Activated naive CD4-positive, alpha-beta T cell treated with anti-CD3 and anti-CD28 coated beads, Interleukin-2, amount 50 U/mL, for 16 hours (primary cell): ENCODE measurements at regions not wholly inside any gene's neighbourhood (a gene's known extent, or its start where the extent isn't known, plus 50 kb on each side); places are given as distances from the start of the nearest gene placed in this dataset.
"Not testable (repeated sequence)": the region's sequence is repeated elsewhere in the genome, so short reads cannot be mapped to it uniquely, and the experiment has no call there.

Source experiments
- DNase-seq: peaks from one replicate; pipeline ENCODE4 v3.0.0-alpha.2; 2020

DNA sequence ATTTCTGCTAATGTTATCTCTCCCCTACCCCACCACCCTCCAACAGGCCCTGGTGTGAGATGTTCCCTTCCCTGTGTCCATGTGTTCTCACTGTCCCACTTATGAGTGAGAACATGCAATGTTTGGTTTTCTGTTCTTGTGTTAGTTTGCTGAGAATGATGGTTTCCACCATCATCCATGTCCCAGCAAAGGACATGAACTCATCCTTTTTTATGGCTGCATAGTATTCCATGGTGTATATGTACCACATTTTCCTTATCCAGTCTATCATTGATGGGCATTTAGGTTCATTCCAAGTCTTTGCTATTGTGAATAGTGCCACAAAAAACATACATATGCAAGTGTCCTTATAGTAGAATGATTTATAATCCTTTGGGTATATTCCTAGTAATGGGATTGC lies 104.5 kb downstream of the ZNF33B start:
- DNase-seq: not testable (repeated sequence)

DNA sequence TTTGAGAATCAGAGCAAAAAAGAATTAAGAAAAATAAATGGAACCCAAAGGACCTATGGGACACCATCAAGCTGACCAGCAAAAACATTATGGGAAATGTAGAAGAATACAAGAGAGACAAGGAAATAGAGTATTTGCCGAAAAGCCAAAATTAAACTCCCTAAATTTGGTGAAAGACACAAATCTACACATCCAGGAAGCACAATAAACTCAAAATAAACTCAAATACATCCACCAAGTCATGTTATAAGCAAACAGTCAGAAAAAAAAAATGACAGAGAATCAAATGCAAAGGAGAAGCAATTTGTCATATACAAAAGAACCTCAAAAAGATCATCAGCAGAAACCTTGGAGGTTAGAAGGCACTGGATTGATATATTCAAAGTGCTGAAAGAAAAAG lies 105.4 kb downstream of the ZNF33B start:
- DNase-seq: no peak

DNA sequence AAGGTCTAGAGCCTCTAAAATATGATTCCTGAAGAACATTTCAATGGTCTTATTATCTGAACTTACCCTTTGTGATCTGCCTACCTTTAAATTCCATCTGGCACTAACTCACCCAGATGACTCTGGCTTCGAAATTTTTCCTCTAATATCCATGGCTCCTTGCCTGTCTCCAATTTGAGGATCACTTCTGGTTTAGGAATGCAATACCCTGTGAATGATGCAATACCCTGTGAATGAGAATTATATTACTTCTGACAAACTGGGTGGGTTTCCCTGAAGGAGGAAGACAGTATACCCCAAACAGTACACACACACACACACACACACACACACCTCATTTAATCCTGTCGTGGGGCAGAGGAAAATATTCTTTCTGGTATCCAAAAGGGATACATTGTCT lies 115.3 kb downstream of the ZNF33B start:
- no peak for DNase-seq

DNA sequence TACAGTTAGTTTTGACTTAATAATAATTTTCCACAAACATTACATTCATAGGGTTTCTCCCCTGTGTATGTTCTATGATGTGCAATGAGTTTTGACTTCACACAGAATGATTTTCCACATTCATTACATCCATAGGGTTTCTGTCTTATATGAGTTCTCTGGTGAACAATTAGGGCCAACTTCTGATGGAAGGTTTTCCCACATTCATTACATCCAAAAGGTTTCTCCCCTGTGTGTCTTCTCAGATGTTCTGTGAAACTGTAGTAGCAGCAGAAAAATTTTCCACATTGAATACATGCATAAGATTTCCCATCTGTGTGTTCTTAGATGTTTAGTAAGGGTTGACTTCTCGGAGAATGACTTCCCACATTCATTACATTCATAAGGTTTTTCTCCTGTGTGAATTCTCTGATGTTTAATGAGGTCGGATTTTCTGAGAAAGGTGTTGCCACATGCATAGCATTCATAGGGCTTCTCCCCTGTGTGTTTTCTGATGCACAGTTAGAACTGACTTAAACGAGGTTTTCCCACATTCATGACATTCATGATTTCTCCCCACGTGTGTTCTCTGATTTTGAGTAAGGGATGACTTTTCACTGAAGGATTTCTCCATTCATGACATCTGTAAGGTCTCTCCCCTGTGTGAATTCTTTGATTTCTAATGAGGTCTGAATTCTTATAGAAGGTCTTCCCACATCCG lies 118.5 kb downstream of the ZNF33B start:
- no peak for DNase-seq

DNA sequence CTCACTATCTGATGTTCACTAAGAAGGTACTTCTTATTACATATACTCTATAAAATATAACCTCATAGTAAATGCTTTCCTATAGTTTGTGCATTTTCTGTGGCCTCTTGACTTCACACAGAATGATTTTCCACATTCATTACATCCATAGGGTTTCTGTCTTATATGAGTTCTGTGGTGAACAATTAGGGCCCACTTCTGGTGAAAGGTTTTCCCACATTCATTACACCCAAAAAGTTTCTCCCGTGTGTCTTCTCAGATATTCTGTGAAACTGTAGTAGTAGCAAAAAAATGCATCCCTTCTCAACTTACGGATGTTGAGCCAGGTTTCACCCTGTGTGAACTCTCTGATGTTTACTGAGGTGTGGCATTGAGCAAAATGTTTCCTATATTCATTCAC lies 119.3 kb downstream of the ZNF33B start:
- no peak for DNase-seq

DNA sequence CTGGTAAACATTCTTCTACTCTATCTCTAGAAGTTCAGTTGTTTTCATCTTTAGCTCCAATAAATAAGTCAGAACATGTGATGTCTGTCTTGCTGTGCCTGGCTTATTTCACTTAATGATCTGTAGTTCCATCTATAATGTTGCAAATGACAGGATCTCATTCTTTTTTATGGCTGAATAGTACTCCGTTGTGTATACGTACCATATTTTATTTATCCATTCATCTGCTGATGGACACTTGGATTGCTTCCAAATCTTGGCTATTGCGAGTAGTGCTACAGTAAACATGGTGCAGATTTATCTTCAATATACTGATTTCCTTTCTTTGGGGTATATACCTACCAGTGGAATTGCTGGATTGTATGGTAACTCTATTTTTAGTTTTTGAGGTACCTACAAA lies 124.4 kb downstream of the ZNF33B start:
- DNase-seq: no peak

DNA sequence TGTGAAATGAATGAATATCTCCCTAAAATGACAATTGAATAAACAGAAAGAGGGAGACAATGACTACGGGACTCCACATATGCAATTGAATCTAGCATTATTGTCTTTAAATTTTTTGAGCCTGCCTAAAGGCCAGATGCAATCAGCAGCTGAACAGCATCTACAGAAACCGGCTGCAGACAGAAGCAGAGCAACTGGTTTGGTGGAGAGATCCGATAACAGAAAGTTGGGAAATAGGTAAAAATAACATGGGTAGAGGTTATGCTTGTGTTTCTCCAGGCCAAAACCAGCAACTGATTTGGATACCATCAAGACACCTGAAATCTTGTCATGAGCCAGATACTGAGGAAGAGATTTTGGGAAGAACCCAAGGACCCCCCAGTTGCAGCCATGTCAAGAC lies 146.6 kb downstream of the ZNF33B start:
- DNase-seq: no peak

DNA sequence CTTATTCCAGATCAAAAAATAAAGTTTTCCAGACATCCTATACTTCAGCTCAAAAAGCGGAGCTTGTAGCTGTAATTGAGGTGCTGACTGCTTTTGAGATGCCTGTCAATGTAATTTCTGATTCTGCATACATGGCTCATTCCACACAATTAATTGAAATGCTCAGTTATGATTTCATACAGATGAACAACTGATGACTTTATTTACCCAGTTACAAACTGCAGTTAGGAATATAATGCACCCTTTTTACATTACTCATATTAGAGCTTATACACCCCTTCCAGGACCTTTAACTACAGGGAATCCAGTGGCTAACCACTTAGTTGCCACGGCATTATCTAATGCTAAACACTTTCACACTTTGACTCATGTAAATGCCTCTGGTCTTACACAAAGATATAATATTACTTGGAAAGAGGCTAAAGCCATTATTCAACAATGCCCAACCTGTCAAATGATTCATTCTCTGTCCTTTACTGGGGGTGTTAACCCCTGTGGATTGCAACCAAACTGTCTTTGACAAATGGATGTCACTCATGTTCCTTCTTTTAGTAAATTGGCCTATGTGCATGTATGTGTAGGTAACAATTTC lies 147.3 kb downstream of the ZNF33B start:
- no peak for DNase-seq

DNA sequence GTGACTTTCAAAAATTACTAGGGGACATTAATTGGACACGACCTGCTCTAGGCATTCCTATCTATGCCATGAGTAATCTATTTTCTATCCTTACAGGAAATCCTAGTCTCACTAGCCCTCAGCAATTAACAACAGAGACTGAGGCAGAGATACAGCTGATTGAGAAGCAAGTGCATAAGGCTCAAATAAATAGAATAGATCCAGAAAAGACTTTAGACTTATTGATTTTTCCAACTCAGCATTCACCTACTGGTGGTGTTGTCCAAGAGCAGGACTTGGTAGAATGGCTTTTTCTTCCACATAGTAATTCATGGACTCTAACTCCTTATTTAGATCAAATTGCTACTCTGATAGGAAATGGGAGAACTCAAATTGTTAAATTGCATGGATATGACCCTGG lies 148.0 kb downstream of the ZNF33B start:
- DNase-seq: no peak

DNA sequence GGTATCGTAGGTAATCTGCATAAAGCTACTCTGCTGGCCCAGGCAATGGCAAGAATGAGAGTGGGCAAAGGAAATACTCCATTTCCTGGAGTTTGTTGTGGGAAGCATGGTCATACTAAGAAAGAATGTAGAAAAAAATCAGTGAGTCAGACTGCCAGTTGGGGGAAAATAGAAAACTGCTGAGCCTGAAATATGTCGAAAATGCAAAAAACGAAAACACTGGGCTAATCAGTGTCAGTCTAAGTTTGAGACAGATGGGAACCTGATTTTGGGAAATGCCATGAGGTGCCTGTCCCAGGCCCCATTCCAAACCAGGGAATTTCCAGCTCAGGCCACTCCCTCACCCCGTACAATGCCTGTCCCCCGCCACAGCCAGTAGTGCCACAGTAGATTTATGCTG lies 150.0 kb downstream of the ZNF33B start:
- no peak for DNase-seq

DNA sequence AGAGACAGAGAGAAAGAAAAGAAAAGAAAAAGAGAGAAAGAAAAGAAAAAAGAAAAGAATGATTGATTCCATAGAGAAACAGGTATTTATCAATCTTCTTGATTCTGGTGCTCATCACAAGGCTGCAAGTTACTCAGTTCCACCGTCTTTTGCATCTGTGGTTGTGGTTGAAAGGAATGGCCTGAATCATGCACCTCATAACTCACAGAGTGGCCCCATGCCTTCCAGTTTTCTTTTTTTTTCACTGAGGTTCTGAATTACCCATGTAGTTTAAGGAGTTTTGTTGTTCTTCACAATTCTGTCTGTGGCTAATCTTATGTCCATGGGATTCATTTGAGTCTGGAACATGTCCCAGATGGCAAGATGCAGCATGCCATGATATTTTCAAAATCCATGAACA lies 156.0 kb downstream of the ZNF33B start:
- no peak for DNase-seq

DNA sequence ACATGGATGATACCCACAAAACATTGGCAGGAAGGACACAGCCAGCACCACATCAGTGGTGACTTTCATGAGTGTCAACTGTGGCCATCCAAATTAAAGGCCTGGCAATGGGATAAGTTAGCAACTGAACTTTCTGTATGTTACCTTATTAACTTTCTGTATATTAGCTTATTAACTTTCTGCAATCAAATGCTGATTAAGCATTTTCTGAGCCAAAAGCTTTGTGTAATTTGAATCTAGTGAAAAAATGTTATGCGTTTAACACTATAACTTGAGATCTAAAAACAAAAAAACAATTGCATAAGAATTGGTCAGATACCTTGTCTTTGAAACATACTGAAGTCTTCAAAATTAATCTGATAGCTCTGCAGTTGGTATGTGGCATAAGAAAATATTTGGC lies 159.3 kb downstream of the ZNF33B start:
- DNase-seq: no peak

DNA sequence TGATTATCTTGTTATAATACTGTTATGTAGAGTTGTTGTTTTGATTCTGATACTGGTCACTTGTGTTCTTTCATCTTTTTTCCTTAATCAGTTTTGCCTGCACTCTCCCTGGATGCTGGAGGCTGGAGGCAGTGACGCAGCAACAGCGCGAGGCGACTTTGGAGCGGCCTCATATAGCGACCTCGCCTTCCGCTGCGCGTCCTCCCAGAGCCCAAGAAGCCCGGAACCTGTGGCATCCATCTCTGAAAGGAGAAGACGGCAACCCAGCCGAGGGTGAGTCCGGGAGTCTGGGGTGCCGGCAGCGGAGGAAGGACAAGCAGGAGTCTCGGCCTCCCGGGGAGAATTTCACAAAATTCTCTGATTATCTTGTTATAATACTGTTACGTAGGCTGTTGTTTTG lies 161.2 kb downstream of the ZNF33B start:
- DNase-seq: no peak

DNA sequence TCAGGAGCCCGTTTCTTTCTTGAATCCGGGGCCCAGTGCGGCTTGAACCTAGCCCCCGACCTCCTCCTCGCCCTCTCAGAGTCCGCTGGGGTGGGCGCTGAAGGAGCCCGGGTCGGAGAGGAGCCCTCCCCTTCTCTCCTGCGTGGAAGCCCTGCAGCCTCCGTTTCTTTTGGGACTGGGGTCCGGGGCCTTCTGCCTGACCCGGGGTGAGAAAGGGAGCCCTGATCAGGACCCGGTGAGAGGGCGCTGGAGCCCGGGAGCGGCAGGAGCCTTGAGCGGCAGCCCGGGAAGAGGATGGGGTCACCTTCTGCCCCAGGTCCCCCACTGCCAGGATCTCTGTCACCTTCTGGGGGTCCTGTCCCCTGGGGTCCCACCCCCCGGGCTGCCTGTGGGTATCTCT lies 162.3 kb downstream of the ZNF33B start:
- DNase-seq: no peak

DNA sequence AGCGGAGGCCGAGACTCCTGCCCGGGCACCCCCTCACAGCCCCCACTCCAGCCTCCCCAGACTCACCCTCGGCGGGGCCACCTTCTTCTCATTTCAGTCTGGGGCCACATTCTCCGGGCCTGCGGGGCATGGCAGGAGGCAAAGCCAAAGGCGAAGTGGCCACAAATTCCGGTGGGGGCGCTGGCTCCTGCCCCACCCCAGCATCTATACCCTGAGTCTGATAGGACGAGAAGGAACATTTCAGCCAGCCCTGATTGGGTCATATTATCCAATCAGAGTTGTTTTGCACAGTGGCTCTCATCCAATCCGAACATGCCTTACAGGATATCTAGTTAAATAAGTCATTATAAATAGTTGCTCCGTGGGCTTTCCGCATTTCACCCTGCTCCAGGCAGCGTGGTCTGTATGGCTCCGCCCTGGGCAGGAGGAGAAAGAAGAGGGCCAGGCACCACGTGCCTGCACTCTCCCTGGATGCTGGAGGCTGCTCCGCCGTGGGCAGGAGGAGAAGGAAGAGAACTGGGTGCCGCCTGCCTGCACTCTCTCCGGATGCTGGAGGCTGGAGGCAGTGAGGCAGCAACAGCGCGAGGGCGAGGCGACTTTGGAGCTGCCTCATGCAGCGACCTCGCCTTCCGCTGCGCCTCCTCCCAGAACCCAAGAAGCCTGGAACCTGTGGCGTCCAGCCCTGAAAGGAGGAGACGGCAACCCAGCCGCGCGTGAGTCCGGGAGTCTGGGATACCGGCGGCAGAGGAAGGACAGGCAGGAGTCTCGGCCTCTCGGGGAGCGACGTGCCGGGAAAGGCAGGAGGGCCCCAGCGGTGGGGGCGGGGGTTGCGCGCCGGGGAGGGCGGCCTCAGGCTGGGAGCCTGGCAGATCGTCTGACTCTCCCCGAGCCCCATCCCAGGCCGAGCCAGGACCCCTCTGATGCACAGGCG lies 162.9 kb downstream of the ZNF33B start:
- DNase-seq: no peak

DNA sequence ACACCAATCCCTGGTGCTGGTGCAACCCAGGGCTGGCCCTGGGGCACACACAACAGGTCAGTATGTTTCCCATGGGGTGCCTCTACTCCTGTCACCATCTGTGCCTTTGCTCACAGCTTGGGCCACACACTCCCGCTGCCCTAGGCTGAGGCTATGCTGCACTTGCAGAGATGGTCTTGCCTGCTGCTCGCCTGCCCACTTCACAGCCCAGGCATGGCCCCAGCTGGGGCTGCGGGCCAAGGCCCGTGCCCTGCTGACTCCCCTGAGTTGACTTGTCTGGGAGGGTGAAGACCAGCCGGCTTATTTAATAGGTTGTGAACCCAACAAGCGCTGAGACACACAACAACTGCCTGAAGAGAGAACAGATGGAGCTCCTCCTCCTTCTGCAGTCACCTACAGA lies 184.1 kb downstream of the ZNF33B start:
- no peak for DNase-seq

DNA sequence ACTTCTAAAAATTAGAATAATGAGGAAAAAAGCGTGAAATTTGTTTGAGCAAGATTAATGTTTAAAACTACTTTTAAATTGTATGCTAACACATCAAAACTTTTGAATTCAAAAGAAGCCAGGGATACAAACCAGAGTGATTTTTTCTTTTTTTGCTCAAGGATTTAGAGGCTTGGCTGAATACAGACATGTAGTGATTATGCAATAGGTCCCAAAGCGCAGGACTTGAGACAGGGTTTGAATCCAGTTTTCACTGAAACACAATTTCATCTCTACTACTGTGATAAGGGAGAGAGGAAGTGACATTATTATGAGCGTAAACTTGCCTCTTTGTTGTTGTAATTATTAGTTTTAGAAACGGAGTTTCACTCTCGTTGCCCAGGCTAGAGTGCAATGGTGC lies 207.3 kb downstream of the ZNF33B start:
- DNase-seq: no peak

DNA sequence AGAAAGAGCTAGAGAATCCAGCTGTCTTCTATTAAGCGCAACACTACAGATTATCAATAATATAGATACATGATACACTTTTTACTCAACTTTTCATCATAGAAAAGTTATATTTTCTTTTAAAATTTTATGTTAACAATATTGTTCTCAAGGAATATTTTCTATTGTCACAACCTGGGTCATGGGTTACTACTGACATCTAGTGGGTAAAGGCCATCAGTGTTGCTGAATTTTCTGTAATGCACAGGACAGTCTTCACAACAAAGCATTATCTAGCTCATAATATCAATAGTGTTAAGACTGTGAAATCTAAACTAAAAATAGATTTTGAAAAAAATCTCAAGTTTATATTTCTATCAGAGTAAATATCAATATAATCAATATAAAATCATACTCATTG lies 209.8 kb downstream of the ZNF33B start:
- no peak for DNase-seq

DNA sequence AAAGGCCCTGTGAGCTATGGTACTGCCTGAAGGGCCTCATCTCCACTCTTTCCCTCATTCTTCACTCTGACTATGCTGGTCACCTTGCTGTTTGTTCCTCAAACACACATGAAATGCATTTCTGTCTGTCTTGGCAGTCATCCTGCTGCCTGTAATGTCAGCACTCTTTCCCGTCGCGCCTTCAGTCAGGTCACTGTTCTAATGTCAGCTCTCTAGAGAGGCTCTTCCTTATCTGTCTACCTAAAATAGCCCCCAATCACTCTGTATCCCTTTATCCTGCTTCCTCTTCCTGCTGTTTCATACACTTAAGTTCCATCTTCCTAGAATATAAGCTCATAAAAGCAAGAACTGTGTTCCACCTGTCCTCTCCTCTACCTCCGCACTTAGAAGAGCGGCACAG lies 215.5 kb downstream of the ZNF33B start:
- no peak for DNase-seq

DNA sequence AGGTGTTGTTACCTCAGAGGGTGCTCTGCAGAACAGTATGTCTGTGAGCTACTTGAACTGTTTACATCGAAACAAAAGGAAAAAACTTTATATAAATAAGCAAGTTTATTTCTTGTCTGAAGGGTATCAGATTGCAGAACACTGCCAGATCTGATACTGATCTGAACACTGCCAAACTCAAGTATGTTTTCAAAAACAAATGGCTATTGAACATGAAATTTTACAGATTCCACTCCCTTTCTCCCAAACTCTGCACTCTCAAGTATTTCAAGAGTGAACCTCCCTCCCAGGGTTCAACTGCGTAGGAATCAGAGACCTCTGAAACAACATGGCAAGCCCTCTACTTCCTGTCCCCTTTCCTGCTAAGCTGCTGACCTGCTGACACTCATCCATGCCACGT lies 216.6 kb downstream of the ZNF33B start:
- no peak for DNase-seq

DNA sequence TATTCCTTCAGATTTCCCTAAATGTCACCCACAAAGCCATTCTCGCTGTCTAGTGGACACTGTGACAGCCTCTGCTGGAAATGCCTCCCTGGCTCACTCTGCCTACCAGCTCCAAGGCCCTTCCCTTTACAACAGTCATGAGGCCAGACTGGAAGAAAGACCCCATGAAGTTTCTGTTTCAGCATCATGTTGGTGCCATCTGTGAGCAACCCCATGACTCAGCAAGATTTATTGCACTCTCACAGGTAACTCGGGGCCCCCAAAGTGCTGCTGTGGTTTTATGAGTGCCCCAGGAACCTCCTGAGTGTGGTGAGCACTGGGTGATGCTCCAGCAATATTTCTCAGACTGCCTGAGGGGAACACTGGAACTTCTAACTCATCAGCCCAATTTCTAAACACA lies 218.6 kb downstream of the ZNF33B start:
- no peak for DNase-seq

DNA sequence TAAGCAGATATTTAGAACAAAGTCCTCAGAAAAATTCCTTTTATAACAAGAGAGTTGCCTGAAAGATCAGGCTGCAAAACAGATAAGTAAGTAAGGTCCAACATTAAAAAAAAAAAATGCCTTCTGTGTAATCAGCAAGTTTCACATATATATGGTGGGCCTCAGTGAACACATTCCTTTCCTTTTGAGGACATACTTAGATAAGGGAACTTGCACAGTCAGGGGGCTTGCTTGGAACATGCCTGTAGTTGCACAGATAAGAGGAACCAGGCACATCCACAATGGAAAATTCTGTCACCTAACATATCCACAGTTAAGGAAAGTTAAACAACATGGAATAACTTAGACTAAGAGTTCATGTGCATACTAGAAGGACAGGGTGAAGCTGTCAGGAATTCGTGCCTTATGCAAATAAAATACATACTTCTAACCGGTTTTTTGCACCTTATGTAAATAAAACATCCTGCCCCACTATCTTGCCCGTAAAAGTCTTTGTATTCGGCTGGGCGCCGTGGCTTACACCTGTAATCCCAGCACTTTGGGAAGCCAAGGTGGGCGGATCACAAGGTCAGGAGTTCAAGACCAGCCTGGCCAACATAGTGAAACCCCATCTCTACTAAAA lies 257.3 kb downstream of the ZNF33B start:
- DNase-seq: no peak

DNA sequence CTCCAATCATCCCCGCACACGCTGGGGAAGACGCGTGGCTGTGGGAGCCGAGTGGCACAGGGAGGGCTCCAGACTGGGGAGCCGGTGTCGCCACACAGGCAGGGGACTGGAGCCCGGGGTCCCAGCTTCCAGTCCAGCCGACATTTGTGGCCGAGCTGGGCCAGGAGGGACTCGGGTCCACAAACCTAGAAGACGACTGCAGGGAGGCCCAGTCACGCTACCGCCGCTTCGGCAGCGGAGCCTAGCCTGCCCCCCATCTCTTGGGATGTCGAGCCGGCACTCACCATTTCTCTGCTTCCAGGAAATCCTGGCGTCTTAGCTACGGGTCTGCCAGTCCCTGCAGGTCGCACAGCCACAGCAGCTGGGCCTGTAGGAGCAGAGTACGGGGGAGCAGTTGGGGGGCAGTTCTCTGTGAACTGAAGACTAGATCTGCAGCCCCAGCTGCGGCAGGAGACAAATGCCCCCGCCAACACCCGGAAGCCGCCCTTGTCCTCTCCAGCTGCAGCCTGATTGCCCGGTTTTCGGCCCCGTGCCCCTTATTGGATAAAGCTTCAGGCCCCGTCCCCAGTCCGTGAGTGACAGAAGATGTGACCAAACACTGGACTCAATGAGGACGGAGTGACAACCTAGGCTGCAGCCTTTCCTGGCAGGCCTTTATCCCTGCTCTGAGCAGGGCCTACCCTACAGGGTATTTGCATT lies 270.7 kb downstream of the ZNF33B start:
- DNase-seq: no peak
